GDM1 (cell line): ENCODE measurements at regions not wholly inside any gene's neighbourhood (a gene's known extent, or its start where the extent isn't known, plus 50 kb on each side); places are given as distances from the start of the nearest gene placed in this dataset.

ENCODE experiments used
- DNase-seq: peaks from one replicate; lab custom pipeline; 2025; lab: John Stamatoyannopoulos, UW

- no peak for DNase-seq
Observed at GRCh38 chr4:27846951-27847350, 986.3 kb downstream of the STIM2 start.

- DNase-seq: no peak
Observed at GRCh38 chr4:27861381-27861787, 1000.7 kb downstream of the STIM2 start.

GRCh38 chr4:27861802-27862201 lies 1001.2 kb downstream of the STIM2 start:
- no peak for DNase-seq

- DNase-seq: no peak
Observed at GRCh38 chr4:27873596-27873995, 1013.0 kb downstream of the STIM2 start.

- no peak for DNase-seq
Observed at GRCh38 chr4:27881705-27882104, 1021.1 kb downstream of the STIM2 start.

GRCh38 chr4:27886120-27886519 lies 1025.5 kb downstream of the STIM2 start:
- DNase-seq: no peak

GRCh38 chr4:27887646-27888045 lies 1027.0 kb downstream of the STIM2 start:
- no peak for DNase-seq

GRCh38 chr4:27888505-27888904 lies 1027.9 kb downstream of the STIM2 start:
- DNase-seq: no peak

GRCh38 chr4:27894951-27895350 lies 1034.3 kb downstream of the STIM2 start:
- DNase-seq: no peak

GRCh38 chr4:27908356-27908755 lies 1047.7 kb downstream of the STIM2 start:
- DNase-seq: no peak

GRCh38 chr4:27910227-27910626 lies 1049.6 kb downstream of the STIM2 start:
- no peak for DNase-seq

- no peak for DNase-seq
Observed at GRCh38 chr4:27911047-27911446, 1050.4 kb downstream of the STIM2 start.

- no peak for DNase-seq
Observed at GRCh38 chr4:27913738-27914137, 1053.1 kb downstream of the STIM2 start.

- DNase-seq: no peak
Observed at GRCh38 chr4:27915822-27916221, 1055.2 kb downstream of the STIM2 start.

GRCh38 chr4:27916452-27917184 lies 1056.0 kb downstream of the STIM2 start:
- DNase-seq: no peak

- no peak for DNase-seq
Observed at GRCh38 chr4:27917381-27917780, 1056.7 kb downstream of the STIM2 start.

GRCh38 chr4:27921231-27921630 lies 1060.6 kb downstream of the STIM2 start:
- no peak for DNase-seq

- DNase-seq: no peak
Observed at GRCh38 chr4:27928761-27929540, 1068.3 kb downstream of the STIM2 start.

GRCh38 chr4:27930291-27930690 lies 1069.7 kb downstream of the STIM2 start:
- no peak for DNase-seq

- DNase-seq: no peak
Observed at GRCh38 chr4:27930976-27931375, 1070.3 kb downstream of the STIM2 start.

- no peak for DNase-seq
Observed at GRCh38 chr4:27931584-27931983, 1070.9 kb downstream of the STIM2 start.

GRCh38 chr4:27934871-27935270 lies 1074.2 kb downstream of the STIM2 start:
- no peak for DNase-seq

- no peak for DNase-seq
Observed at GRCh38 chr4:27946799-27947198, 1086.2 kb downstream of the STIM2 start.

GRCh38 chr4:27947302-27947701 lies 1086.7 kb downstream of the STIM2 start:
- DNase-seq: no peak
